GM21360 (cell line): ENCODE measurements at regions not wholly inside any gene's neighbourhood (a gene's known extent, or its start where the extent isn't known, plus 50 kb on each side); places are given as distances from the start of the nearest gene placed in this dataset.
"Not testable (repeated sequence)": the region's sequence is repeated elsewhere in the genome, so short reads cannot be mapped to it uniquely, and the experiment has no call there.

Source experiments
- ATAC-seq: cut with Tn5 transposase; IDR thresholded peaks from one replicate; pipeline ENCODE4 v1.9.1; 2021; ENCODE audit warnings: mild to moderate bottlenecking, moderate library complexity; ENCODE audit not compliant: unreplicated experiment

GRCh38 chr7:68408873-68409272 lies 1189.4 kb upstream of the AUTS2 start:
- no peak for ATAC-seq

DNA sequence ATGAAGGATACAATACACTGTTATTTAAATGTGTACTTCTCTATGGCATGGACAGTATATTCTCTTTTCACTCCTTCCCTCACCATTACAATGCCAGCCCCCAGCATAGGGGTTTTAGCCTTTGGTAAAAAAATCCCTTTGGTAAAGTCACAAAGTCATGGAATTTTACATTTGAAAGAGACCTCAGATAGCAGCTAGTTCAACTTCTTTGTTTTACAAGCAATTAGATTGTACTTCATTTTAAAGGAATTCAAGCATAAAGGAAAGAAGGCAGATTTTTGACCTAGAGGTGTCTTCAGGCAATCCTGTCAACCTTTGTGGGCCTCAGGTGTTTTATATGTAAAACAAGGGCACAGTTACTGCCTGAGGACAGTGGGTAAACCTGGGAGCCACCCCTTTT lies 1188.4 kb upstream of the AUTS2 start:
- no peak for ATAC-seq

- not testable (repeated sequence) for ATAC-seq
Measured at GRCh38 chr7:68410693-68411092, 1187.6 kb upstream of the AUTS2 start.

GRCh38 chr7:68411742-68412141 lies 1186.5 kb upstream of the AUTS2 start:
- no peak for ATAC-seq

DNA sequence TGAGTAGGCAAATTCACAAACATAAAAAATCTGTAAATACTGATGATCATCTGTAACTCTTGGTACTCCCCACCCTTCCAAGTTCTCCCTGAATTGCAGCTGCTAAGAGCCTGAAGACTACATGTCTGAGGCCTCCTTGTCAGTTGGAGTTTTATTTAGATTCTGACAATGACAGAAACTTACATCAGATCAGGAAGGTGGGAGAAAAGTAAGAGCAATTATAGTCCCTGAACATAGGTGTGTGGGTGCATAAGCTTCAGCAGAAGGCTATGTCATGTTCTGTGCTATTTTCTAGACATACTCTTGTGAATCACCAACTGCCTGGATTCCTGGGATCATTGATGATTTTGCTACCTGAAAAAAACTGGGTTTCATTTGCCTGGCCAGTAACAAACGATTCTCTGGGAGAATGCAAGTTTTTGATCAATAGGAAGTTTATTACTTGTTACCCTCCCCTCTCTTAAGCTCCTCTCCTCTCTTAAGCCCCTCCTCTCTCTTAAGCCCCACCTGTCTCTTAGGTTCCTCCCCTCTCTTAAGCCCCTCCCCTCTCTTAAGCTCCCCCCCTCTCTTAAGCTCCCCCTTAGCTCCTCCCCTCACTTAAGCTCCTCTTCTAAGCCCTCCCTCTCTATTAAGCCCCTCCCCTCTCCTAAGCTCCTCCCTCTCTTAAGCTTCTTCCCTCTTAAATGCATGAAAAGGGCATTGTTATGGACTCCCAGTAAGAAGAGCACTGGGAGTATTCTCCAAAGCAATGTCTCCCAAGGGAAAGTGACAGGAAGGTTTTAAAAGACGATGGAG lies 1183.4 kb upstream of the AUTS2 start:
- no peak for ATAC-seq

GRCh38 chr7:68417002-68417401 lies 1181.3 kb upstream of the AUTS2 start:
- no peak for ATAC-seq

DNA sequence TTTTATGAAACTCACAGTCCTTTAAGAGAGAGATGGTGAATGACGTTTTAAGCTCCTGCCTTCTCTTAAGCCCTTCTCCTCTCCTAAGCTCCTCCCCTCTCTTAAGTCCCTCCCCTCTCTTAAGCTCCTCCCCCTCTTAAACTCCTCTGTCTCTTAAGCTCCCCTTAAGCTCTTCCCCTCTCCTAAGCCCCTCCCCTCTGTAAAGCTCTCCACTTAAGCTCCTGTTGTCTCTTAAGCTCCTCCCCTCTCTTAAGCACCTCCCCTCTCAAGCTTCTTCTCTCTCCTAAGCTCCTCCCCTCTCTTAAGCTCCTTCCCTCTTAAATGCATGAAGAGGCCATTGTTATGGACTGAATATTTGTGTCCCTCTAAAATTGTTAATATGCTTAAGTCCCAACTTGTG lies 1180.6 kb upstream of the AUTS2 start:
- ATAC-seq: no peak

- ATAC-seq: no peak
Measured at GRCh38 chr7:68420342-68421192, 1177.7 kb upstream of the AUTS2 start.

GRCh38 chr7:68421712-68422111 lies 1176.6 kb upstream of the AUTS2 start:
- no peak for ATAC-seq

GRCh38 chr7:68422281-68422680 lies 1176.0 kb upstream of the AUTS2 start:
- no peak for ATAC-seq

- ATAC-seq: no peak
Measured at GRCh38 chr7:68423356-68423755, 1174.9 kb upstream of the AUTS2 start.

- ATAC-seq: no peak
Measured at GRCh38 chr7:68424658-68425297, 1173.5 kb upstream of the AUTS2 start.

DNA sequence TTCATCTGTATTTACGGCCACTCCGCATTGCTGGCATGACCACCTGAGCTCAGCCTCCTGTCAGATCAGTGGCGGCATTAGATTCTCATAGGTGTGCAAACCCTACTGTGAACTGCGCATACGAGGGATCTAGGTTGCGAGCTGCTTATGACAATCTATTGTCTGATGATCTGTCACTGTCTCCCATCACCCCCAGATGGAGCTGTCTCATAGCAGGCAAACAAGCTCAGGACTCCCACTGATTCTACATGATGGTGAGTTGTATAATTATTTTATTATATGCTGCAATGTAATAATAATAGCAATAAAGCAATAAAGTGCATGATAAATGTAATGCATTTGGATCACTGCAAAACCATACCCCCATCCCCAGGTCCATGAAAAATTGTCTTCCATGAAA lies 1172.9 kb upstream of the AUTS2 start:
- ATAC-seq: no peak

DNA sequence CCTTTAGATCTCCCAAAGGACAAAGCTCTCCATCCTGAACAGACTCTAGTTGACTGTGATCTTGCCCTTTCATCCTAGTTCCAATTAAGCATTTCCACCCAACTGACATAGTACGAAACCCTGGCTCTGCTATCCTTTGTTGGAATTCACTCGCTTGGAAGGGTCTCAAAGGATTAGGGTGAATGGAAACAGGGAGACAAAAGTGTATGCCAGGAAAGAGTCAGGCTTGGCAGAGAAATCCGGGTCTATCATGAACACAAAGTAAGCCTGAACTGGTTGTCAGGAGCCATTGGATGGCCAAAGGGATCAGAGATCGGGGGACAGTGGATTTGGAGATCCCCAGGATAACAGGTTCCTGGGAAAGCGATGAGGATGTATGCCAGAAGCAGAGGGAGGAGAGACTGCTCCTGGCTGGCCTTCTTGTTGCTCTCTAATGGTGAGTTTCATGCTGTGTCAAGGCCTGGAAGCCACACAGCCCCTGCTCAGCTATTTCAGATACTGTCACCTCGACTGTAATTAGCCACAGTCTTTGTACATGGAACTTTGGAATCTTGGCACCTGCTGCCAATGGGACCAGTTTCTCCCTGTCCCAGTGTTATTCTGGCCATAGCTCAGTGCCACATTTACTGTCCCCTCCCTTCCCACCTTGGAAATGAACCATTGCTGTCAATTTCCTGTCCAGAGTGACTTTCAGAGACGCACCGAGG lies 1168.7 kb upstream of the AUTS2 start:
- no peak for ATAC-seq

- ATAC-seq: no peak
Measured at GRCh38 chr7:68432585-68432984, 1165.7 kb upstream of the AUTS2 start.

DNA sequence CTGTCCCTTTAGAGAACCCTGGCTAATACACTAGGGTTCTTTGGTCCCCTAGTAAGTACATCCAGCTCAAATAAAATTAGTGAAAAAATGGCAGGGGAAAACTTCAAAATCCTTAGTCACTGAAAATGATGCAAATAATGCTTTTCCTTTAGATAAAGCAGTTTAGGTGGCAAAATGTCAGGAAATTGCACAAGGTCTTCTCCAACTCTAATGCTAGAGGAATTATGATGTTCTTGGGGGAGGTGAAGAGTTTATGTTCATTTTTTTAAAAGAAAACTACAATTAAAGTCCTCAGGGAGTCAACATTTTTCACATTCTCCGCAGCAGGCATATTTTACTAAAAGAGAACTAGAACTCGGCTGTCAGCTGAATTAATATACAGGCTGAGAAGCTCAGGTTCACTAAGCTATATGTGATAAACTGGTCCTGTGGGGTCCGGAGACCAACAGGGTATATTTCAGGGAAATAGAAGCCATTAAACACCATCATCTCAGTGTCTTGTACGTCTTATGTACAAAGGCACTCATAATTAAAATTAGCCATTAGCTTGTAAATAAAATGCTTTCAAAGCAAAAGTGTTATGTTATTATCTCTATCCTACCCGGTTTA lies 1164.7 kb upstream of the AUTS2 start:
- no peak for ATAC-seq

- no peak for ATAC-seq
Measured at GRCh38 chr7:68434857-68435256, 1163.4 kb upstream of the AUTS2 start.

DNA sequence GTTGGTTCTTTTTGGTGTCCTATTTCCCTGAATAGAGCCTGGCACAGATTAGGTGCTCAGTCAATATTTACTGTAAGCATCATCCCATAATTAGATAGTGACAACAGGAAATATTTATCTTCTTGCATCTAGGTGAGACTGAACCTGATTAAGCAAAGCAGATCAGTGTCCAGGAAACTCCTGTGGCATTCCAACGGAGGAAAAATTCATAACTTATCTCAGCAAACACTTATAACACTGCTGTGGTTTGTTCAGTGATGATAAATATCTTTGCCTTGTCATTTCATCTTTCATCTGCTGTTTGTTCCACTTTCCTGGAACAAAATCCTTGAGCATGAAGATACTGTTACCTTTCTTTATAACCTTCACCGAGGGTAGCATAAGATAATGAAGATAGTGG lies 1160.3 kb upstream of the AUTS2 start:
- ATAC-seq: no peak

GRCh38 chr7:68438811-68439210 lies 1159.5 kb upstream of the AUTS2 start:
- no peak for ATAC-seq

DNA sequence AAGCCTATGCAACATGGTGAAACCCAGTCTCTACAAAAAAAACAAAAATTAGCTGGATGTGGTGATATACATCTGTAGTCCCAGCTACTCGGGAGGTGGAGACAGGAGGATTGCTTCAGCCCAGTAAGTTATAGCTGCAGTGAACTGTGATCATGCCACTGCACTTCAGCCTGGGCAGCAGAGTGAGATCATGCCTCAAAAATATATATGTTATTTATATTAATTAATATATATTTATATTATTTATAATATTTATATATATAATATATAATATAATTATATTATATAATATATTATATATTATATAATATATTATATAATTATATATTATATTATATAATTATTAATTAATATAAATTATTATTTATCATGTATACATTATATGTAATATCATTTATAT lies 1158.4 kb upstream of the AUTS2 start:
- no peak for ATAC-seq

DNA sequence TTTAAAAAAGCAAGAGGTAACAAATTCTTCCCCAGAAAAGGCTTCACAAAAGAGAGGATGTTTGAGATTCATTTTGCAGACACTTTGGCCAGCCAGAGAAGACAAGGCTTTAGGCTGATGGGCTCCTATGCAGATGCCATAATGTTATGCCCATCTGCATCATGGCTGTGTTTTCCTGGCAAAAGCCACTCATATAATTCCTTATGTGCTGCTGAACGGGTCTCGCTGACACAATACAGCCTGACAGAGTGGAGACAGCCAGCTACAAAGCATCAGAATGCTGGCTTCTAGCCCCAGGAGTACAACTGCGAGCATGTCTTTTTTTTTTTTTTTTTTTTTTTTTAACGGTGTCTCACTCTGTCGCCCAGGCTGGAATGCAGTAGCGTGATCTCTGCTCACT lies 1157.4 kb upstream of the AUTS2 start:
- ATAC-seq: no peak
